ENCODE measurements at regions not wholly inside any gene's neighbourhood (a gene's known extent, or its start where the extent isn't known, plus 50 kb on each side); places are given as distances from the start of the nearest gene placed in this dataset.
"Not testable (repeated sequence)": the region's sequence is repeated elsewhere in the genome, so short reads cannot be mapped to it uniquely, and the experiment has no call there.

- no peaks in the 10 kb centered on the region for H3K27me3 ChIP-seq (ENCODE audit: control insufficient read depth, insufficient read depth)
- intact Hi-C loops (cut with DNase I), result no loop called here
- H3K9me3 ChIP-seq (ENCODE audit: control insufficient read depth, low read length), result no peaks in the 10 kb centered on the region
- ATAC-seq (no peak), DNase-seq (no peak)
- 79% methylated on average over 3 of the region's 3 CpGs for WGBS
- no peaks in the 10 kb centered on the region for H3K4me1 ChIP-seq (ENCODE audit: control insufficient read depth, insufficient read depth, low read length)
- H3K27ac ChIP-seq (ENCODE audit: low read length), result no peak overlapping the region
- no peak overlapping the region for H3K4me3 ChIP-seq (ENCODE audit: low read length)
These were observed 85.2 kb downstream of the EN1 start for GRCh38 chr2:118762290-118762689.

DNA sequence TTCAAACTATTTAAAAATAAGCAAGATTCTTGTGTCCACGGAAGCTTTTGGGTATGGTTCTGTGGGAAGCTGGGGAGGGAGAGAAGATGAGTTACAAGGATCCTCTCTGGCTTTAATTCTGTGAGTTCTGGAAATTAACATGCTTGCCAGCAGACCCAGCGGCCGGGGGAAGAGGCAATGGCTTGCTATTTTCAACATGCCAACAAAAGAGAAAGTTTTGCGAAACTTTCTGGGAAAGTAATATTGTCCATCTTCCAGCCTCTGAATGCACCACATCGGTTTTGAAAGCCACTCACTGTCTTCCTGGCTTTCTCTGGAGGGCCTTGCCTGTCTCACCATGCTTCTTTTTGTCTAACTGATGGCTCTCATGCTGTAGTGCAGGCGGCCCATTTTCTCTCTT lies 85.7 kb downstream of the EN1 start:
- no peak for DNase-seq
- WGBS, result 71% methylated on average over 6 of the region's 6 CpGs
- intact Hi-C loops (cut with DNase I), result no loop called here

GRCh38 chr2:118755901-118756300 lies 91.5 kb downstream of the EN1 start:
- ATAC-seq (no peak), DNase-seq (no peak)
- Histone ChIP-seq H3K4me1 (ENCODE audit: control insufficient read depth, insufficient read depth, low read length) (no peaks in the 10 kb centered on the region), H3K4me3 (ENCODE audit: low read length) (no peak overlapping the region), H3K9me3 (ENCODE audit: control insufficient read depth, low read length) (no peaks in the 10 kb centered on the region), H3K27ac (ENCODE audit: low read length) (no peak overlapping the region), H3K27me3 (ENCODE audit: control insufficient read depth, insufficient read depth) (no peaks in the 10 kb centered on the region)
- 20% methylated on average over 2 of the region's 2 CpGs for WGBS
- intact Hi-C loops (cut with DNase I), result no loop called here

More for the DNA sequence above, 85.7 kb downstream of the EN1 start:
- ATAC-seq, result no peak
- H3K4me3 ChIP-seq (ENCODE audit: low read length), result no peak overlapping the region
- H3K9me3 ChIP-seq (ENCODE audit: control insufficient read depth, low read length), result no peaks in the 10 kb centered on the region
- H3K27me3 ChIP-seq (ENCODE audit: control insufficient read depth, insufficient read depth), result no peaks in the 10 kb centered on the region
- H3K27ac ChIP-seq (ENCODE audit: low read length), result no peak overlapping the region
- no peaks in the 10 kb centered on the region for H3K4me1 ChIP-seq (ENCODE audit: control insufficient read depth, insufficient read depth, low read length)

DNA sequence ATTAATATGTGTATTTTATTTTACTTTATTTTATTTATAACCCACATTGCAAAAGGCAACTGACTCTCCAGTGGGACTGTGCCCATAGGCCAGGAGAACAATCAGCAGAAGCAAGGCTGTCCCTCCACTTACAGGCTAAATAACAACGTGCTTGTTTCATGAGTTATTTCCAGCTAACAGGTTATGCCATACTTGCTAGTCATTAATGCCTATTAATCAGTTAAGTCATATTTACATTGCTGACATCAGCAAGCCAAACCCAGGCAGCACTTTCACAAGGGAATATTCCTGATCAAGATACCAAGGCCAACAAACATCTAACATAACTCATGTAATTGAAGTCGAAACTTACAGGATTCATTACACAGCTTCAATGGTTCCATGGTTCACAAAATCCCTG lies 92.1 kb downstream of the EN1 start:
- 50% methylated on average over 2 of the region's 2 CpGs for WGBS

DNA sequence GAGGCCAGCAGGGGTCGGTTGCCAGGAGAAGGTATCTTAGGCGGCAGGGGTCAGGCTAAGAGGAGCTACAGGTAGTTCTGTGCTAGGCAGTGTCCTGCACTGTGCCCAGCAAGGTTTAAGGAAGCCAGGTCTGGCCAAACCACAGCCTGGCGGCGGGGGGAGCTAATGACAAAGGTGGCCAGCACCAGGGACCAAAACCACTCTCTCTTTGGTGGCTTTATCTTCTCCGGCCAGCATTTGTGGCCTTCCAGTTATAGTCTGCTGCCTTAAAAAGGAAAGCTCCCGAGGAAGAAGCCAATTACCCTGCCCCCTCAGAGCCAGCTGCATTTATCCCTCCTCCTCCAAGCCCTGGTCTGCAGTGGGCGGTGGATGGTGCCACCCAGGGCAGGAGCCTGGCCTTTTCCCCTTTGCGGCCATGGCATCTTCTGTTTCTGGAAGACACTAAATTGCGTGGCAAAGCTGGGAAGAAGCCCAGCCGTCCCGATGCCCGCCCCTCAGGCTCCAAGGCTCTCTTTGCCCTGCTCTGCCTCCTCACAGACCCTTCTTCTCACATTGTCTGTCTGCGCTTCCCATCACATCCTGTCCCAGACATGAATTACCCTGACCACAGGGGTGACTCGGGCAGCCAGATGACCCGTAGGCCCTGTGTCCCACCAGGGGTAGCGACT lies 94.6 kb downstream of the EN1 start:
- H3K4me3 ChIP-seq (ENCODE audit: low read length), result no peak overlapping the region
- DNase-seq (no peak), ATAC-seq (no peak)
- H3K27ac ChIP-seq (ENCODE audit: low read length), result no peak overlapping the region
- intact Hi-C loops (cut with DNase I), result no loop called here
- H3K9me3 ChIP-seq (ENCODE audit: control insufficient read depth, low read length), result no peaks in the 10 kb centered on the region
- no peaks in the 10 kb centered on the region for H3K27me3 ChIP-seq (ENCODE audit: control insufficient read depth, insufficient read depth)
- 73% methylated on average over 16 of the region's 16 CpGs for WGBS
- no peaks in the 10 kb centered on the region for H3K4me1 ChIP-seq (ENCODE audit: control insufficient read depth, insufficient read depth, low read length)

More for the DNA sequence above, 92.1 kb downstream of the EN1 start:
- Histone ChIP-seq H3K27ac (ENCODE audit: low read length) (no peak overlapping the region), H3K4me3 (ENCODE audit: low read length) (no peak overlapping the region), H3K9me3 (ENCODE audit: control insufficient read depth, low read length) (no peaks in the 10 kb centered on the region), H3K4me1 (ENCODE audit: control insufficient read depth, insufficient read depth, low read length) (no peaks in the 10 kb centered on the region), H3K27me3 (ENCODE audit: control insufficient read depth, insufficient read depth) (no peaks in the 10 kb centered on the region)
- ATAC-seq (no peak), DNase-seq (no peak)
- intact Hi-C loops (cut with DNase I), result no loop called here

GRCh38 chr2:118750959-118751565 lies 96.4 kb downstream of the EN1 start:
- Histone ChIP-seq H3K9me3 (ENCODE audit: control insufficient read depth, low read length) (no peaks in the 10 kb centered on the region), H3K4me1 (ENCODE audit: control insufficient read depth, insufficient read depth, low read length) (no peaks in the 10 kb centered on the region), H3K4me3 (ENCODE audit: low read length) (no peak overlapping the region), H3K27me3 (ENCODE audit: control insufficient read depth, insufficient read depth) (no peaks in the 10 kb centered on the region), H3K27ac (ENCODE audit: low read length) (no peak overlapping the region)
- DNase-seq (no peak), ATAC-seq (no peak)
- intact Hi-C loops (cut with DNase I), result no loop called here
- 78% methylated on average over 3 of the region's 3 CpGs for whole genome bisulfite sequencing

GRCh38 chr2:118748245-118748885 lies 99.1 kb downstream of the EN1 start:
- intact Hi-C loops (cut with DNase I), result no loop called here
- Histone ChIP-seq H3K27ac (ENCODE audit: low read length) (no peak overlapping the region), H3K4me3 (ENCODE audit: low read length) (no peak overlapping the region), H3K9me3 (ENCODE audit: control insufficient read depth, low read length) (peaks cover 2% of the 10 kb centered on the region), H3K4me1 (ENCODE audit: control insufficient read depth, insufficient read depth, low read length) (no peaks in the 10 kb centered on the region), H3K27me3 (ENCODE audit: control insufficient read depth, insufficient read depth) (no peaks in the 10 kb centered on the region)
- DNase-seq, result no peak
- WGBS, result 65% methylated on average over 3 of the region's 3 CpGs
- no peak for ATAC-seq

- no peak for DNase-seq
- no peak for ATAC-seq
- no peaks in the 10 kb centered on the region for H3K4me1 ChIP-seq (ENCODE audit: control insufficient read depth, insufficient read depth, low read length)
- H3K27ac ChIP-seq (ENCODE audit: low read length), result no peak overlapping the region
- H3K9me3 ChIP-seq (ENCODE audit: control insufficient read depth, low read length), result peaks cover 2% of the 10 kb centered on the region
- intact Hi-C loops (cut with DNase I), result no loop called here
- no peak overlapping the region for H3K4me3 ChIP-seq (ENCODE audit: low read length)
- no peaks in the 10 kb centered on the region for H3K27me3 ChIP-seq (ENCODE audit: control insufficient read depth, insufficient read depth)
These were observed 99.8 kb downstream of the EN1 start for GRCh38 chr2:118747637-118748036.

DNA sequence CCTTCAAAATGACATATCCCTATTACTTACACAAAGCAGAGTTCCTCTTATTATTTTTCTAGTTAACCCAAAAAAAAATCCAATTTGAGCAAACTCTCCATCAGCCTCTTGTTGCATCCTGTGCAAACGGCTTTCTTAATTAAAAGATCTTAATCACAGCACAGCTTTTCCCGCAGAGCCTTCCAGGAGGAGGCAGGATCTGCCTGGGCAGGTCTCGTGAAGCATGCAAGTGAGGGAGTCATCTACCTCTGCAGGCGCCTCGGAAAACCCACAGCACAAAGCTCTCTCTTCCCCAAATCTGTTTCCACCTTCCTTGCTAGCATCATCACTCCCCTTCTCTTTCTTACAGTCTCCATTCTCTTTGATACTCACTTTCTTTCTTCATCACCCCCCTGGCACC lies 100.4 kb downstream of the EN1 start:
- H3K4me3 ChIP-seq (ENCODE audit: low read length), result no peak overlapping the region
- H3K27ac ChIP-seq (ENCODE audit: low read length), result no peak overlapping the region
- DNase-seq (no peak), ATAC-seq (no peak)
- no peaks in the 10 kb centered on the region for H3K4me1 ChIP-seq (ENCODE audit: control insufficient read depth, insufficient read depth, low read length)
- no peaks in the 10 kb centered on the region for H3K27me3 ChIP-seq (ENCODE audit: control insufficient read depth, insufficient read depth)
- intact Hi-C loops (cut with DNase I), result no loop called here
- H3K9me3 ChIP-seq (ENCODE audit: control insufficient read depth, low read length), result peaks cover 2% of the 10 kb centered on the region
- 73% methylated on average over 5 of the region's 5 CpGs for WGBS

DNA sequence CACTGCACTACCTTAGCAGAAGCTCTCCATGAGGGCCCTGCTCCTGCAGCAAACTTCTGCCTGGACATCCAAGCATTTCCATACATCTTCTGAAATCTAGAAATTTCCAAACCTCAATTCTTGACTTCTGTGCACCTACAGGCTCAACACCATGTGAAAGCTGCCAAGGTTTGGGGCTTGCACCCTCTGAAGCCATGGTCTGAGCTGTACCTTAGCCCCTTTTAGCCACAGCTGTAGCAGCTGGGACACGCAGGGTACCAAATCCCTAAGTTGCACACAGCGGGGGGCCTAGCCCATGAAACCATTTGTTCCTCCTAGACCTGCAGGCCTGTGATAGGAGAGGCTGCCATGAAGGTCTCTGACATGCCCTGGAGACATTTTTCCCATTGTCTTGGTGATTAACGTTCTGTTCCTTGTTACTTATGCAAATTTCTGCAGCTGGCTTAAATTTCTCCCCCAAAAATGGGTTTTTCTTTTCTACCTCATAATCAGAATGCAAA lies 102.7 kb downstream of the EN1 start:
- DNase-seq; ATAC-seq; H3K27me3 ChIP-seq (ENCODE audit: control insufficient read depth, insufficient read depth); H3K4me3 ChIP-seq (ENCODE audit: low read length); H3K4me1 ChIP-seq (ENCODE audit: control insufficient read depth, insufficient read depth, low read length); H3K27ac ChIP-seq (ENCODE audit: low read length); intact Hi-C loops (cut with DNase I); H3K9me3 ChIP-seq (ENCODE audit: control insufficient read depth, low read length): not testable (repeated sequence)
- 73% methylated on average over 3 of the region's 3 CpGs for WGBS

- Histone ChIP-seq H3K27ac (ENCODE audit: low read length) (no peak overlapping the region), H3K9me3 (ENCODE audit: control insufficient read depth, low read length) (no peaks in the 10 kb centered on the region), H3K4me1 (ENCODE audit: control insufficient read depth, insufficient read depth, low read length) (no peaks in the 10 kb centered on the region), H3K27me3 (ENCODE audit: control insufficient read depth, insufficient read depth) (peaks cover 3% of the 10 kb centered on the region), H3K4me3 (ENCODE audit: low read length) (no peak overlapping the region)
- intact Hi-C loops (cut with DNase I), result no loop called here
- WGBS, result 62% methylated on average over 7 of the region's 7 CpGs
- no peak for DNase-seq
- ATAC-seq, result peak; percentile 40 to 75
These were observed 108.7 kb downstream of the EN1 start for GRCh38 chr2:118738524-118739308.

All from right cardiac atrium (tissue), 5 donors.